GM12878 (cell line): ENCODE measurements at regions not wholly inside any gene's neighbourhood (a gene's known extent, or its start where the extent isn't known, plus 50 kb on each side); places are given as distances from the start of the nearest gene placed in this dataset.

Experiments
- ATAC-seq: fragments of 200-7000 bp; cut with Tn5 transposase; 3 replicates; pipeline ENCODE4 v1.9.1; 2020; ENCODE audit warnings: mild to moderate bottlenecking, moderate library complexity
- BruUV-seq: library from RNA; stranded (reverse); fragments of 400-500 nt; replicated peaks from 2 replicates; lab custom pipeline; 2021; lab: Mats Ljungman, UMichigan
- CTCF ChIA-PET: fragments of 300-600 bp; sonication (Branson Sonifier 250); formaldehyde crosslinking; extraction: SDS; loops from one replicate; lab custom pipeline; 2021; ENCODE audit warnings: inconsistent platforms; lab: Yijun Ruan, JAX
- POLR2A ChIA-PET: fragments of 350-600 bp; formaldehyde crosslinking; extraction: SDS; loops from one replicate; lab custom pipeline; 2021; ENCODE audit warnings: inconsistent platforms; lab: Charles Lee
- RAD21 ChIA-PET: fragments of 300-600 bp; sonication (Branson Sonifier 250); formaldehyde crosslinking; loops from one replicate; lab custom pipeline; 2023; ENCODE audit warnings: antibody characterized with exemption; ENCODE audit not compliant: unreplicated experiment; lab: Charles Lee
- SMC1A ChIA-PET: fragments of 300-600 bp; sonication (Branson Sonifier 250); formaldehyde crosslinking; loops from one replicate; lab custom pipeline; 2023; ENCODE audit not compliant: unreplicated experiment, uncharacterized antibody; lab: Charles Lee
- DNase-seq: peaks from one replicate; pipeline ENCODE4 v3.0.0-alpha.2; 2011; ENCODE audit warnings: low read depth, low spot score
- FAIRE-seq: peaks from 3 replicates; lab custom pipeline; 2011; peaks lifted over from hg19 to GRCh38; lab: Jason Lieb, UNC
- H2AFZ ChIP-seq: 2 replicates; pipeline ENCODE4 v1.6.0; 2011; ENCODE audit warnings: low read depth, low read length, control low read depth; ENCODE audit not compliant: control insufficient read depth
- H3K27ac ChIP-seq: 2 replicates; pipeline ENCODE4 v1.5.1; 2011; ENCODE audit warnings: control low read depth; ENCODE audit not compliant: control insufficient read depth, insufficient read depth
- H3K27me3 ChIP-seq, 2 experiments: replicated peaks in 1 of 2; 2 replicates each; pipeline versions ENCODE4 v1.6.0 to v1.6.1; 2011; ENCODE audit warnings: low read length in 1 of 2; ENCODE audit not compliant: control insufficient read depth in 2 of 2, insufficient read depth in 2 of 2
- H3K36me3 ChIP-seq, 2 experiments: 2 replicates each; pipeline ENCODE4 v1.5.1; 2011; ENCODE audit warnings: low read length in 1 of 2; ENCODE audit not compliant: control insufficient read depth in 2 of 2, insufficient read depth in 2 of 2
- H3K4me1 ChIP-seq: 2 replicates; pipeline ENCODE4 v1.6.1; 2011; ENCODE audit warnings: mild to moderate bottlenecking, low read length, moderate library complexity, mixed read lengths; ENCODE audit not compliant: control insufficient read depth, insufficient read depth
- H3K4me2 ChIP-seq: 2 replicates; pipeline ENCODE4 v1.6.0; 2011; ENCODE audit warnings: control low read depth; ENCODE audit not compliant: control insufficient read depth, insufficient read depth
- H3K4me3 ChIP-seq: fragments of 200-600 bp; sonication (generic); 2 replicates; pipeline ENCODE4 v1.5.1; 2016
- H3K79me2 ChIP-seq: 2 replicates; pipeline ENCODE4 v1.6.0; 2011; ENCODE audit warnings: low read length; ENCODE audit not compliant: control insufficient read depth, insufficient read depth
- H3K9ac ChIP-seq: 2 replicates; pipeline ENCODE4 v1.8.0; 2011; ENCODE audit warnings: low read length, control low read depth, mixed read lengths; ENCODE audit not compliant: control insufficient read depth, insufficient read depth
- H3K9me3 ChIP-seq: replicated peaks from 3 replicates; pipeline ENCODE4 v1.5.1; 2011; ENCODE audit warnings: mild to moderate bottlenecking, low read length; ENCODE audit not compliant: control insufficient read depth, insufficient read depth
- H4K20me1 ChIP-seq: 2 replicates; pipeline ENCODE4 v1.6.0; 2011; ENCODE audit not compliant: control insufficient read depth, insufficient read depth
- ATF7 ChIP-seq: fragments of 450-650 bp; IDR thresholded peaks from 2 replicates; pipeline ENCODE4 v1.6.1; 2016; ENCODE audit warnings: low read depth, mild to moderate bottlenecking
- BACH1 ChIP-seq: fragments of 450-650 bp; IDR thresholded peaks from 2 replicates; pipeline ENCODE4 v1.6.1; 2017; ENCODE audit warnings: mild to moderate bottlenecking, borderline replicate concordance
- ETV6 ChIP-seq, 2 experiments: fragments of 450-650 bp in 1 of 2; IDR thresholded peaks in 1 of 2; conservative IDR thresholded peaks in 1 of 2; 2 replicates each; pipeline ENCODE4 v1.6.1; 2014; ENCODE audit warnings: antibody characterized with exemption in 1 of 2, borderline replicate concordance in 1 of 2, low read depth in 1 of 2, mild to moderate bottlenecking in 1 of 2, moderate library complexity in 1 of 2
- HDGF ChIP-seq: fragments of 450-650 bp; IDR thresholded peaks from 2 replicates; pipeline ENCODE4 v1.6.1; 2016; ENCODE audit warnings: antibody characterized with exemption
- MEF2B ChIP-seq: fragments of 450-650 bp; IDR thresholded peaks from 2 replicates; pipeline ENCODE4 v1.6.1; 2018; ENCODE audit warnings: mild to moderate bottlenecking, moderate library complexity; ENCODE audit not compliant: partially characterized antibody, poor library complexity, severe bottlenecking
- NFYA ChIP-seq: IDR thresholded peaks from 2 replicates; pipeline ENCODE4 v1.6.1; 2011; ENCODE audit warnings: low read depth, mild to moderate bottlenecking, low read length, improper control_type of control experiment, borderline replicate concordance
- NFYB ChIP-seq: IDR thresholded peaks from 2 replicates; pipeline ENCODE4 v1.6.1; 2011; ENCODE audit warnings: low read depth, mild to moderate bottlenecking, low read length, improper control_type of control experiment, moderate library complexity; ENCODE audit not compliant: insufficient read depth
- NR2C2 ChIP-seq: IDR thresholded peaks from 2 replicates; pipeline ENCODE4 v1.6.1; 2011; ENCODE audit warnings: borderline replicate concordance, low read depth; ENCODE audit not compliant: control insufficient read depth, insufficient read length
- POLR2AphosphoS2 ChIP-seq: IDR thresholded peaks from 2 replicates; pipeline ENCODE4 v1.6.1; 2011; ENCODE audit warnings: low read depth, mild to moderate bottlenecking, low read length, improper control_type of control experiment, moderate library complexity
- POU2F2 ChIP-seq: IDR thresholded peaks from 3 replicates; pipeline ENCODE4 v1.6.1; 2011; ENCODE audit warnings: low read depth, mild to moderate bottlenecking, low read length, borderline replicate concordance
- RFX5 ChIP-seq: IDR thresholded peaks from 2 replicates; pipeline ENCODE4 v1.6.1; 2011; ENCODE audit warnings: low read depth, low read length, improper control_type of control experiment
- WRNIP1 ChIP-seq: IDR thresholded peaks from 2 replicates; pipeline ENCODE4 v1.6.1; 2011; ENCODE audit warnings: low read depth, low read length, improper control_type of control experiment, borderline replicate concordance
- YY1 ChIP-seq: IDR thresholded peaks from 2 replicates; pipeline ENCODE4 v1.6.1; 2011; ENCODE audit warnings: low read depth, mild to moderate bottlenecking, low read length
- ZBTB11 ChIP-seq: fragments of 450-650 bp; formaldehyde crosslinking; IDR thresholded peaks from 2 replicates; pipeline ENCODE4 v1.5.0; 2022; ENCODE audit warnings: mild to moderate bottlenecking, missing genetic modification characterization
- WGBS: methylation state at CpG from one replicate; pipeline ENCODE4 v1.1.6; 2016; ENCODE audit warnings: low lambda C conversion rate; ENCODE audit not compliant: insufficient replicate concordance, insufficient coverage; ENCODE audit errors: missing lambda C conversion rate; 5-methylcytosine and 5-hydroxymethylcytosine counted together
- in situ Hi-C: fragments of 300-500 bp; cut with MboI; formaldehyde crosslinking; loops from 9 replicates; pipeline ENCODE4 v1.14.3; 2018; ENCODE audit warnings: mixed read lengths
- intact Hi-C: fragments of 100-400 bp; cut with micrococcal nuclease; formaldehyde crosslinking; loops from one replicate; pipeline ENCODE4 v1.14.2; 2022; ENCODE audit not compliant: unreplicated experiment

GRCh38 chr5:89098199-89098756 is 215.3 kb upstream of the MEF2C start:
- FAIRE-seq: no peak

GRCh38 chr5:89097103-89097502 is 214.1 kb upstream of the MEF2C start:
- Histone ChIP-seq H3K27ac (peak overlapping the region; percentile 52), H3K4me3 (peak overlapping the region; percentile 26; the same call in 1 of the 2 replicates), H2AFZ (no peak overlapping the region), H3K4me1 (peaks cover 12% of the 10 kb centered on the region), H4K20me1 (no peaks in the 10 kb centered on the region), H3K4me2 (peak overlapping the region; percentile 82), H3K9me3 (peaks cover 5% of the 10 kb centered on the region; the same call in 2 of the 3 replicates), H3K79me2 (no peaks in the 10 kb centered on the region), H3K9ac (no peak overlapping the region), H3K36me3 (no peaks in the 10 kb centered on the region), H3K27me3 (no peaks in the 10 kb centered on the region)
- 4% methylated on average over 3 of the region's 3 CpGs for WGBS
- CTCF ChIA-PET: interaction anchor here (0.9 to 3.0 kb wide), 8 partner anchors 10 to 369 kb away, joined by 3 to 21 read pairs (median 4); no protein-coding TSS in a partner anchor
- peak; percentile 52 for DNase-seq
- RAD21 ChIA-PET: interaction anchor here (0.8 to 5.0 kb wide), 23 partner anchors 9 to 369 kb away, joined by 3 to 52 read pairs (median 8); no protein-coding TSS in a partner anchor
- no TSS peak for BruUV-seq
- peak; percentile 92 for FAIRE-seq
- POLR2A ChIA-PET: interaction anchor here (0.9 to 2.0 kb wide), 3 partner anchors 9 to 31 kb away, joined by 3 to 8 read pairs (median 5); no protein-coding TSS in a partner anchor
- SMC1A ChIA-PET: interaction anchor here (0.7 to 8.0 kb wide), 26 partner anchors 10 to 1080 kb away, joined by 3 to 69 read pairs (median 4); partner anchors contain the start of gene MEF2C
- intact Hi-C loops (no loop called here), in situ Hi-C loops (no loop called here)
- peak; percentile 88 for ATAC-seq
- TF ChIP-seq NR2C2: no peak
- TF ChIP-seq NFYA: no peak
- TF ChIP-seq RFX5: no peak
- no peak for TF ChIP-seq NFYB
- no peak for TF ChIP-seq POLR2AphosphoS2
- TF ChIP-seq WRNIP1: no peak
- peak in 1 of 2 experiments; percentile 68; a peak in 1 of 4 replicates for TF ChIP-seq ETV6 (conservative IDR thresholded peaks at IDR 0.05 in 1 of 2, IDR thresholded peaks at IDR 0.05 in 1 of 2; ENCODE audit: borderline replicate concordance in 1 of 2, low read depth in 1 of 2)
- no peak for TF ChIP-seq YY1
- peak; percentile 92; the same call in 1 of the 2 replicates for TF ChIP-seq BACH1
- no peak for TF ChIP-seq POU2F2
- TF ChIP-seq ZBTB11: no peak
- peak; percentile 94 for TF ChIP-seq MEF2B

More at GRCh38 chr5:89098199-89098756, 215.3 kb upstream of the MEF2C start:
- no peak overlapping the region for H3K4me2 ChIP-seq
- ChIA-PET CTCF (no interaction called here), POLR2A (interaction anchor here (1.9 to 2.0 kb wide), 2 partner anchors 11 to 32 kb away, joined by 5 to 8 read pairs; no protein-coding TSS in a partner anchor), RAD21 (interaction anchor here (1.3 to 5.0 kb wide), 5 partner anchors 15 to 369 kb away, joined by 3 to 52 read pairs (median 14); no protein-coding TSS in a partner anchor), SMC1A (interaction anchor here (1.0 to 8.0 kb wide), 9 partner anchors 13 to 214 kb away, joined by 3 to 69 read pairs (median 11); partner anchors contain the start of gene MEF2C)
- peaks cover 4% of the 10 kb centered on the region for H3K9me3 ChIP-seq
- in situ Hi-C loops: no loop called here
- no peak overlapping the region for H2AFZ ChIP-seq
- TF ChIP-seq HDGF: 0 out of 2 replicates have a peak, but pooled peaks have one; percentile 71
- TF ChIP-seq ATF7: no peak
- no peak overlapping the region for H3K9ac ChIP-seq
- H4K20me1 ChIP-seq: no peaks in the 10 kb centered on the region
- no peaks in the 10 kb centered on the region for H3K36me3 ChIP-seq
- DNase-seq (no peak), ATAC-seq (no peak)
- no peak overlapping the region for H3K27ac ChIP-seq
- H3K4me3 ChIP-seq: no peak overlapping the region
- BruUV-seq: no TSS peak
- no peaks in the 10 kb centered on the region for H3K79me2 ChIP-seq
- no peaks in the 10 kb centered on the region for H3K27me3 ChIP-seq
- intact Hi-C loops: no loop called here
- peaks cover 12% of the 10 kb centered on the region for H3K4me1 ChIP-seq
